Smooth muscle cell (in vitro differentiated cells): ENCODE measurements at regions not wholly inside any gene's neighbourhood (a gene's known extent, or its start where the extent isn't known, plus 50 kb on each side); places are given as distances from the start of the nearest gene placed in this dataset.

Experiments used
- DNase-seq: peaks from one replicate; lab custom pipeline; 2025; ENCODE audit not compliant: unreplicated experiment; lab: John Stamatoyannopoulos, UW
- H2AFZ ChIP-seq: fragments of 200-600 bp; sonication (generic); 2 replicates; pipeline ENCODE4 v1.6.0; 2016; ENCODE audit warnings: antibody characterized with exemption, low read depth, mild to moderate bottlenecking
- H3F3A ChIP-seq: fragments of 200-600 bp; sonication (generic); 2 replicates; pipeline ENCODE4 v1.6.0; 2017; ENCODE audit warnings: antibody characterized with exemption, low read depth
- H3K27ac ChIP-seq: fragments of 200-600 bp; sonication (generic); 2 replicates; pipeline ENCODE4 v1.5.1; 2016; ENCODE audit warnings: low read depth, mild to moderate bottlenecking
- H3K27me3 ChIP-seq: fragments of 200-600 bp; sonication (generic); 2 replicates; pipeline ENCODE4 v1.6.1; 2016; ENCODE audit warnings: low read depth, mild to moderate bottlenecking
- H3K36me3 ChIP-seq: fragments of 200-600 bp; sonication (generic); 2 replicates; pipeline ENCODE4 v1.5.1; 2016; ENCODE audit warnings: low read depth
- H3K4me1 ChIP-seq: fragments of 200-600 bp; sonication (generic); 2 replicates; pipeline ENCODE4 v1.5.1; 2016; ENCODE audit warnings: low read depth
- H3K4me2 ChIP-seq: fragments of 200-600 bp; sonication (generic); 2 replicates; pipeline ENCODE4 v1.6.0; 2016; ENCODE audit warnings: mild to moderate bottlenecking
- H3K4me3 ChIP-seq: fragments of 200-600 bp; sonication (generic); 2 replicates; pipeline ENCODE4 v1.5.1; 2016; ENCODE audit warnings: mild to moderate bottlenecking
- H3K79me2 ChIP-seq: fragments of 200-600 bp; sonication (generic); 2 replicates; pipeline ENCODE4 v1.6.0; 2016; ENCODE audit warnings: low read depth, mild to moderate bottlenecking
- H3K9ac ChIP-seq: fragments of 200-600 bp; sonication (generic); 2 replicates; pipeline ENCODE4 v1.6.0; 2016; ENCODE audit warnings: low read depth
- H3K9me3 ChIP-seq: fragments of 200-600 bp; sonication (generic); replicated peaks from 2 replicates; pipeline ENCODE4 v1.5.1; 2016; ENCODE audit warnings: low read depth
- H4K20me1 ChIP-seq: fragments of 200-600 bp; sonication (generic); 2 replicates; pipeline ENCODE4 v1.6.0; 2016; ENCODE audit warnings: low read depth
- CTCF ChIP-seq: fragments of 200-600 bp; sonication (generic); IDR thresholded peaks from 2 replicates; pipeline ENCODE4 v1.5.1; 2017; ENCODE audit warnings: borderline replicate concordance, mild to moderate bottlenecking, antibody characterized with exemption; ENCODE audit not compliant: insufficient read depth, poor library complexity, severe bottlenecking
- WGBS: methylation state at CpG from one replicate; pipeline ENCODE4 v1.1.7; 2016; ENCODE audit warnings: low lambda C conversion rate; 5-methylcytosine and 5-hydroxymethylcytosine counted together

GRCh38 chr11:39968071-39968470 lies 1491.4 kb downstream of the LRRC4C start:
- 69% methylated on average over 5 of the region's 5 CpGs for WGBS

GRCh38 chr11:39965701-39966100 lies 1493.8 kb downstream of the LRRC4C start:
- no peaks in the 10 kb centered on the region for H3K9me3 ChIP-seq
- H3K4me3 ChIP-seq: no peak overlapping the region
- no peak overlapping the region for H2AFZ ChIP-seq
- no peaks in the 10 kb centered on the region for H3F3A ChIP-seq
- H3K9ac ChIP-seq: no peak overlapping the region
- DNase-seq: no peak
- no peaks in the 10 kb centered on the region for H3K4me1 ChIP-seq
- no peaks in the 10 kb centered on the region for H4K20me1 ChIP-seq
- TF ChIP-seq CTCF: no peak
- no peak overlapping the region for H3K27ac ChIP-seq
- 60% methylated on average over 5 of the region's 5 CpGs for WGBS
- H3K27me3 ChIP-seq: no peaks in the 10 kb centered on the region
- no peaks in the 10 kb centered on the region for H3K36me3 ChIP-seq
- H3K4me2 ChIP-seq: no peak overlapping the region
- no peaks in the 10 kb centered on the region for H3K79me2 ChIP-seq

More at GRCh38 chr11:39968071-39968470, 1491.4 kb downstream of the LRRC4C start:
- DNase-seq: no peak
- Histone ChIP-seq H3K27me3 (no peaks in the 10 kb centered on the region), H2AFZ (no peak overlapping the region), H3K27ac (peak overlapping the region; percentile 36), H3K9me3 (no peaks in the 10 kb centered on the region), H3K9ac (no peak overlapping the region), H3K79me2 (no peaks in the 10 kb centered on the region), H3K4me3 (no peak overlapping the region), H4K20me1 (no peaks in the 10 kb centered on the region), H3K4me2 (no peak overlapping the region), H3K36me3 (no peaks in the 10 kb centered on the region), H3K4me1 (no peaks in the 10 kb centered on the region), H3F3A (no peaks in the 10 kb centered on the region)
- TF ChIP-seq CTCF: no peak

GRCh38 chr11:39960206-39960605 lies 1499.2 kb downstream of the LRRC4C start:
- no peaks in the 10 kb centered on the region for H3K4me1 ChIP-seq
- no peak for TF ChIP-seq CTCF
- no peaks in the 10 kb centered on the region for H3K9me3 ChIP-seq
- peak overlapping the region; percentile 87 for H2AFZ ChIP-seq
- no peaks in the 10 kb centered on the region for H3K79me2 ChIP-seq
- H3K36me3 ChIP-seq: no peaks in the 10 kb centered on the region
- peak overlapping the region; percentile 11 for H3K4me3 ChIP-seq
- peak overlapping the region; percentile 14 for H3K9ac ChIP-seq
- no peaks in the 10 kb centered on the region for H4K20me1 ChIP-seq
- 15% methylated on average over 6 of the region's 6 CpGs for WGBS
- H3K27me3 ChIP-seq: no peaks in the 10 kb centered on the region
- DNase-seq: no peak
- peak overlapping the region; percentile 81 for H3K4me2 ChIP-seq
- no peaks in the 10 kb centered on the region for H3F3A ChIP-seq
- peak overlapping the region; percentile 81 for H3K27ac ChIP-seq

GRCh38 chr11:39932966-39933365 lies 1526.5 kb downstream of the LRRC4C start:
- TF ChIP-seq CTCF: no peak
- no peak overlapping the region for H3K4me3 ChIP-seq
- no peaks in the 10 kb centered on the region for H3K79me2 ChIP-seq

More at GRCh38 chr11:39932966-39933365, 1526.5 kb downstream of the LRRC4C start:
- Histone ChIP-seq H3K4me2 (no peak overlapping the region), H3K27ac (no peak overlapping the region), H4K20me1 (no peaks in the 10 kb centered on the region), H3F3A (no peaks in the 10 kb centered on the region), H3K9me3 (no peaks in the 10 kb centered on the region), H3K4me1 (no peaks in the 10 kb centered on the region), H3K36me3 (no peaks in the 10 kb centered on the region), H3K27me3 (no peaks in the 10 kb centered on the region), H3K9ac (no peak overlapping the region), H2AFZ (no peak overlapping the region)
- DNase-seq: no peak
- 98% methylated on average over 3 of the region's 3 CpGs for WGBS
